Endometrium (tissue), 2 donors: ENCODE measurements at regions not wholly inside any gene's neighbourhood (a gene's known extent, or its start where the extent isn't known, plus 50 kb on each side); places are given as distances from the start of the nearest gene placed in this dataset.

Experiments
- FAIRE-seq: peaks from 2 replicates; lab custom pipeline; 2012; peaks lifted over from hg19 to GRCh38; lab: Jason Lieb, UNC
- donor health status: control.
- donor health status: control.

DNA sequence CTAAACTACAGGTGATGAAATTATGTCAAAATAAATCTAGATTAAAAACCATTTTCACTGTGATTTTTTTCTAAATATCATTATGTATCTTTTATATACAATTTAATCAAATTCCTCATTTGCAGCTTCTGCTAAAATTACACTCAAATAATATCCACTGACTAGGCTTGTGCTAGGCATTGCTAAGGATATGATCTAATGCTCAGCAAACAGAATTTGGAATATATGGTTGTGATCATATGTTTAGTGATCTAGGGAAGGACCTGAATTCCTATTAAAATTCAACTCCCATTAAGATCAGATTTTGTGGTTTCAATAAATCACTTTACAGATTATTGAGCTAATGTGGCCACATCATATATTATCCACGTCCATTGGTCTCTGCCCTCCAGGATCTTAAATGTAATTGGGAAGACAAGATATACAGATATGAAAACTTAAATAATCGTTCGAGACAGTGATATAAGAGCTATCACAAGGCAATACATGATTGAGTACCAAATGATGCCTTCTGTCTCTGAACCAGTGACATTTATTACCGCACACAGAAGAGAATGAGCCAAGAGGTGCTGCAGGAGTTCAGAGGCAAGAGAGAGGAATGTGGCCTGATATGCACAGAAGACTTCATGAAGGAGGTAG lies 206.0 kb upstream of the RPS6KA3 start:
- FAIRE-seq: no peak

DNA sequence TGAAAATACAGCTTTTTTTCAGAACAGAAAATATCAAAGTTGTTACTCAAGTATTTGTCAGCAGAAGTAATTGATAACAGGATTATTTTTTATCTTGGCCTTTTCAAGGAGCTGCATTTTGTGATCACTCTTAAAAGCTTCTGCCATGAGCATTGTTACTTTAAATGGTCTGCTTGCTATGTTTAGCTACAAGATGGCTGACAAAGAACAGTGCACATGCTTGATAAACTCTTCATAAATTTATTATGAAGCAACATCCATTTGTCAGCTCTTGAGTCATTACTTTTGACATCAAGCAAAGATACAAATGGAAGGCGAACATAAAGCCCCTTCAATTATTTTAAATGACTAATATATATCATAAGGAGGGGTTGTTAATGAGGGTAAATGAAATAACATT lies 205.4 kb upstream of the RPS6KA3 start:
- no peak for FAIRE-seq

DNA sequence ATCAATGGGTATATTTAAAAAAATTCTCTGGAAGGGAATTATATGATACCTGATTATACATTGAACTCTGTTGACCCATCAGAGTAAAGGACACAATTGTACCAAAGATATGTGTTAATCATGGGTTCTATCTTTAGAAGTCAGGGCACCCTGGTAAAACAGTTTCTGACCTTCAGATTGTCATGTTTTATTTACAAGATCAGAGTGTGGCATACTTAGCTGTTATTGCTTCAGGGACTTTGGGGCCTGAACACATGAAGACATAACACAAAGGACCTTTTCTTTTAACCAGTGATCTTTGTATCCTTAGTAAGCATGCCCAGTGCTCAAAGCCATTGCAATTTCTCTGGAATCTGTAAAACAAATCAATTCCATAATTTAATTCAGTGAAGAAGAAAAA lies 204.8 kb upstream of the RPS6KA3 start:
- FAIRE-seq: no peak

DNA sequence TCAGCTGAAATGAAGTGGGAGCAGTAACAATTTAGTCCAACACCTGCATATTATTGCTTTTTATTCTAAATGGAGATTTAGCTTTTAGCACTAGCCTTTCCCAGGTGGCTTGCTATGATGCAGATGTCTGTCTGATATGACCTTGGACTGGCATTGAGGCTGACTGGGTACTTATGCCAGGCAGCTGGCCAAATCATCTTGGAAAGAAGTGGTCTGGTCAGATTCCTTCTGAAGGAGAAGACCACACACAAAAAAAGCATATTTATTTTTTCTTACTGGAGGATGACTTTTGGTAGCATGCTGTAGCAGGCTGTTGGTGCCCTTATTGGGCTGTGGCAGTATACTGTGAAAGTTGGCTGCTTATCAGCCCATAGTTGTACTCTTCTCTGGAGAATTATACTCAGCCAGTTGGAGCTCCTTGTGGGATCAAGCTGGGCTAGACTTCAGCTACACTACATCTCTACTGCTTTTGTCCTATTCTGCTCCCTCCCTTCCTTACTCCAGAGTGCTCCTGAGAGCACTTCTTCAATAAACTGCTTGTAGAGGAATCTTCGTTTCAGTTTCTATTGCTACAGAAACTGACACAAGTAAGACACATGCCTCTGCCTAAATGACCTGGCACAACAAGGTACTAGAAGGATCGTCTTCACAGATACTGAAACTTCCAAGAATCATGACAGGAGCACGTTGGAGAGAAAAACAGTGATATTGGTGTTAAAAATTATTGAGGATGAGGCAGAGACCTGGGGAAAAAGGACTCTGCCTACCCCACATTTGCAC lies 196.8 kb upstream of the RPS6KA3 start:
- FAIRE-seq: no peak

DNA sequence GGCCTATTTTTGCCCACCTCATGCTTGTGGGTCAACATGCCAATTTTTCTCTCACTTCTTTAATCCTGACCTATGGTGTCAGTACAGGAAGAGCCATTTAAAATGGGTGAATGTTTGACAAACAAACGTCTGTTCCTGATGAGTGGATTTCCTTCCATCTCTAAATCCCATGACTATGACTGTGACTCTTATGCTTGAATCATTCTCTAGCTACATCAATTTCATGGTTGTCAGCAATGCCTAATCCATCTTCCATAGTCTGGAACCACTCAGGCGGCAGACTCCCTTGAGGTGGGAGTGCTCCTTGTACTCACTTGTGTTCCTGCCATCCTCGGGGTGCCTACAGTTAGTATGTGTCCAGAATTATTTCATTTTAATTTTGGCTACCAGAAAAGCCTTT lies 194.9 kb upstream of the RPS6KA3 start:
- no peak for FAIRE-seq

DNA sequence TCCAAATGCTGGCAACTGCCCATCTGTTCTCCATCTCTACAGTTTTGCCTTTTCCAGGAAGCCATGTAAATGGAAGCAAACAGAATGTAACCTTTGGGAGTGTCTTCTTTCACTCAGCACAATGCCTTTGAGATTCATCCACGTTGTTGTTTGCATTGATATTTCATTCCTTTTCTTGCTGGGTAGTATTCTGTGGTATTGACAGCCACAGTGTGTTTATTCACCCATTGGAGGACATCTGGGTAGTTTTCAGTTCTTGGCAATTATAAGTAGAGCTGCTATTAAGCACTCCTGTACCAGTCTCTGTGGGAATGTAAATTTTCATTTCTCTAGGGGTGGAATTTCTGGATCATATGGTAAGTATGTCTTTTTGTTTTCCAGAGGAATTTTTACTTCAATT lies 194.3 kb upstream of the RPS6KA3 start:
- FAIRE-seq: no peak

DNA sequence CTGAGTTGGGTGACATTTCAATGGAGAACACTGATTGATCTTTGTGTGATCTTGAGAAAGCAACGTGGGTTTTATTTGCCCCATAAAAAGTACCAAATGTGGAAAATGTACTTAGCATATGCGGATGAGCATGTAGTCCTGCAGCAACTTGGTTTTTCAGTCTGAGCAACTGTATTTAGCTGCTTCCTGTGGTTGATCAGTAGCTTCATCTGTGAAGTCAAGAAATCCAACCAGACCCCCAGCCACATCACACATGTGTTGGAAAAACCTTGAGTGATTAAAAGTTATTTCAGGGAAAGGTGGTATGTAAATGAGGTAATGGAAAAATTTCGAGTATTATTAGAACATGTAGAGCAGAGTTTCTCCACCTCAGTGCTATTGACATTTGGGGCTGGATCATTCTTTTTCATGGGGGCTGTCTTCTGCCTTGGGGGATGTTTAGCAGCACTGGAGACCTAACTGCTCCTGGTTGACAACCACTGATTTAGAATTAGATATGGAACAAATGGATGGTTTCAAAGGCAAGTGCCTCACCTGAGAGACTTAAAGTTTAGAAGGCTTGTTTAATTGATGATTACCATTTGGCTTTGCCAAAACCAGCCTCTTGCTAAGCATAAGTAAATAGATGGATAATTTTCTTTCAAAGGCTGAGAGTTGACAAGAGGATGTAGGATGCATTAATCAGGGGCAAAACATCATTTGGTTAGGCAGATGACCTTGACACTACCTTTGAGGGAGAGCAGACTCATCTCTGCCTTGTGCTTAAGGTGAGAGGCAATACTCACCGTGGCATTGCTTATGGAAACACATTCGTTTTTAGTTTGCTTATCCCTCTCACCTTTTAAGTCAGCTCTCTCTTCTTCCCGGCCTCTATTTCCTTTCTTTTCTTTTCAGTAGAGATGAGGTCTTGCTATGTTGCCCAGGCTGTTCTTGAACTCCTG lies 193.0 kb upstream of the RPS6KA3 start:
- no peak for FAIRE-seq

DNA sequence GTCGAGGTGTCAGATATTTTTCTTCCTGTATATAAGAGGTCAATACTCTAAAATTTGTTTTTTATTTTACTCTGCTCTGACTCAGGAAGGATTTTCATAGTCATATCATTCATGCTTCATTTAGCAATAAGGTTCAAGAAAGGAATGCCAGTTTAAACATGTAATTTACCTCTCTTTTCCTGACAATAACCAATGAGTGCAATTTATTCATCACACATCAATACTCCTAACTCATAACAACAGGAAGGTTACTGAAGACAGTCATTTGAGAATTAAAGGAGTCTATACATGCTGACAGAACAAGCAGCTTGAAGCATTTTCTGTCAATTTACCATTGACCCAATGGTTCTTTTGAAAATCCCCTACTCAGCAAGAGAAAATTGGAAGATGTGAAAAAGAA lies 190.3 kb upstream of the RPS6KA3 start:
- no peak for FAIRE-seq

DNA sequence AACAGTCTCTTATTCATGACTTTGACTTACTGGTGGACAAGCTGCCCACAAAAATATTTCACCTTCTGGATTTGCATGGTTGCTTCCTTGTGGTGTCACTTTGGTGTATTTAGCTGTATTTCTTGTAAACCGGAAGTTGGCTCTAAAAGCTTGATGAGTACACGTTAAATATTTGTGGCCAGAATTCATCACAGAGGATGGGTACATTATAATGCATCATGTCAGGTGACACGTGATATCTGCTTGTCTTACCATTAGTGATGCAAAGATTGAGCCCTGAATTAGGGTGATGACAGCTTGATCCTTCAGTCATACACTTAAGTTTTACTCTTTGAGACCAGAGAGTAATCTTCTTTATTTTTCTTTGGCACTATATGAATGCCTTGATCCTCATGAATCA lies 188.3 kb upstream of the RPS6KA3 start:
- FAIRE-seq: no peak

DNA sequence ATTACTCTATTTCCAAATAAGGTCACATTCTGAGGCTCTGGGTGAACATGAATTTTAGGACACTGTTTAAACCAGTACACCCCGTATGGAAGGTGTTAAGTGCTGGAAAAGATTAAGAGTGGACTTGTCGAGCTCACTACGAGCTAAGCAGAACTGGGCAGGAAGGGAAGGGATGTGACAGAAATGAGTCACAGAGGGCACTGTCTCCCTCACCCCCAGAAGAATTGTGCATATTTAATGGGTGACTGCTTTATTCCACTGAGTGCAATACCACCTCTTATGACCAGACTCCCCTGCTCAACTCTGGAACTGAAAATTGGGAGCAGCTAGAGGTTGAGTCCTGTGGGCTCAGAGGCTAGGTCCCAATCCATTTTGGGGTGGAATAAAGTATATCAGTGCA lies 187.4 kb upstream of the RPS6KA3 start:
- no peak for FAIRE-seq

DNA sequence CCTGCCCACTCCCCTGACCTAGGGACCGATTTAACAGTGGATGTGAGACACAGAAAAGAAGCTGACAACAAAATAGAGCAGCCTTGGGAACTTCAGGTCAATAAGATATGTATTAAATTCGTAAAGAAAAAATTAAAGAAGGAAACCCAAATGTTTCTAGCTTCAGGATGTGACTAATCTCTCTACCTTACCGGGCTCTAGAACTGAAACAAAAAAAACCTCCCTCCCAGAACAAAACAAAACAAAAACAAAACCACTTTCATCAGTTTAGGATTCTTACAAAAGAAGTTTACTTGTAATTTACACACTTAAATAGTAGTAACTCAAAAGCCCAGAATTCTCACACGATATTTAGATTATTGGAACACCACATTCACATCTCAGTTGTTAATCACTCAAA lies 185.8 kb upstream of the RPS6KA3 start:
- no peak for FAIRE-seq

DNA sequence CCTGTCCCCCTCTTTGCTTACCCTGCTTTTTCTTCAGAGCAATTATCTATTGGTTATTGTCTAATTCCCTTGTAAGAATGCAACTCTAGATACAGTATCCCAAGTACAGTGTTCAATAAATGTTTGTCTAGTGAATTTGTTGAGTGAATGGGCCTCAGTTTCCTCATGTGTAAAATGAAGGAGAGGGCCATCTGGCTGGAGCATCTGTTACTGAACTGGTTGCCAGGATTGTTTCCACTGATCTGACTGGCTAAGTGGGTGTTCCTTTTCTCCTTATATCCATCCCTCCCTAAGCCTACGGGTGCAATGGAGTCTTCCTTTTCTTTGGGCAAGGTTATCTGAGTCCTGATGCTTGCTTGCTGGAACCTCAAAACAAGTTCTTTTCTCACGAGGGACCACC lies 185.2 kb upstream of the RPS6KA3 start:
- no peak for FAIRE-seq

DNA sequence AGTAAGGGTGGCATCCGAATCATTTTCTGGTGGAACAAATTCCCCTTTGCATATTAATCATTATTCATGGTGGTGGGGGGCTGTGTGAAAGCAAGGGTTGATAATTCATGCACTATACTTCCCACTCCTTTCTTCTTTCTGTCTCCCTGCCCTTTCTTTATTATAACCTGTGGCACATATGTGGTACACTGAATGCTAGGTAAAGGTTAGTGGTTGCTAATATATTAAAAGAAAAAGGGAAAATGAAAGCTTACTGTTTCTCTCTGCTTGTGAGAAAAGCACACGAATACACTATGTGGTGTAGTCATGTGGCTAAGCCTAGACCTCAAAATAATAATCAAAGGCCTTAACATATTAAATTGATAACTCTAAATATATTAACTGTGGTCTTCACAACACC lies 178.4 kb upstream of the RPS6KA3 start:
- no peak for FAIRE-seq

DNA sequence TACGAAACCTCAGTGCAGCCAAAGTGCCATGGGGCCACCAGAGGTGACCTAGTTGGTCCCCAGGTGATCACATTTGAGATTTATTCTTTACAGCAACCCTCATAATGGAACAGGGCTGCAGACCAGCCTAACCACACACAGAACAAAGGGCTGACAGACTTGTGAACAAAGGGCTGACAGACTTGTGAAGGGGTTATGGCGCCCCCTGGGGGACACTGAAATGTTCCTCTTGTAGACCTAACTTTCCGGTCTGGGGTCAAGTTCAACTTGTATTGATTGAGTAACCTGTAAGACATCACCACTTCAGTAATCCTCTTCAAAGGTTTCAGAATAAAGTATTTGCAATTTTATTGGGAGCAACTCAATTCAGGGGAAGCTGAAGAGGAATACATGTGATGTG lies 175.9 kb upstream of the RPS6KA3 start:
- FAIRE-seq: no peak

DNA sequence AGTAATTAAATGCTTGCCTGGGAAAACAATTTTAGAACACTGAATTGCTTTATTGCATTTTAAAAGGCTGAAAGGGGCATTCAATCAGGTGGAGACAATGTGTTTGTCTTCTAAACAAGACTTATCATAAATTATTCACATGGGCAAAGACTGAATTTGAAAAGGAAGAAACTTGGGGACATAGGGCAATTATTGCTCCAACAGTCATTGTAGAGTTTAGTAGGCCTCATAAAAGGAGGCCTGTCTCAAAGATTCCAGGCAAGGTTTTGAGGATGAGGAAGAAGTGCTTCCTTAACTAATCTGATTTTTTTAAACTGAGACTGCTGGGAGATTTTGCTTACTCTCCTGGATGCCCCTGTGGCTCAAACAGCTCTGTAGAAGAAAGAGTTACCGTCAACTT lies 174.4 kb upstream of the RPS6KA3 start:
- FAIRE-seq: no peak

DNA sequence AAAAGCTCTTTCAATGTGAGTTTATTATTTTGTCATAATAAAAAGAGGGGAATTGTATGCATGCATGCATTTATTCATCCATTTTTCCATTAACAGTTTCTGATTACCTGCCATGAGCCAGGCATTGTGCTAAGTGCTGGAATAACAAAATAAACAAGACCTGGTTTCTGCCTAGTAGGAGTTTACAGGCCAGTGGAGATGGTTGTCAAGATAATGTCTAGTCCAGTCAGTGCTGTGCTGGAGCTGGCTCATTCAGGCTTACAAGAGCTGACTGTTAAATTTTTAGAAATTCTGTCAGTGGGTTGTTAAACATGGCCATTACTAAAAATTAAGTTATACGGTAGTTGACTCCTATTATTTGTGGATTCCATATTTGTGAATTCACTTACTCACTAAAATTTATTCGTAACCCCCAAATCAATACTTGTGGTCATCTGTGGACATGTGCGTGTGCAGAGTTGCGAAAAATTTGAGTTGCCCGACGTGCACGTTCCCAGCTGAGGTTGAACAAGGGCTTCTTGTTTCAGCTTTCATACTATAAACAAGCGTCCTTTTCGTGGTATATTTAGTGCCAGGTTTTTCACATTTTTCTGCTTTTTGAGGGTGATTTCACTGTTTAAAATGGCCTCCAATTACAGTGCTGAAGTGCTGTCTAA lies 172.3 kb upstream of the RPS6KA3 start:
- no peak for FAIRE-seq

DNA sequence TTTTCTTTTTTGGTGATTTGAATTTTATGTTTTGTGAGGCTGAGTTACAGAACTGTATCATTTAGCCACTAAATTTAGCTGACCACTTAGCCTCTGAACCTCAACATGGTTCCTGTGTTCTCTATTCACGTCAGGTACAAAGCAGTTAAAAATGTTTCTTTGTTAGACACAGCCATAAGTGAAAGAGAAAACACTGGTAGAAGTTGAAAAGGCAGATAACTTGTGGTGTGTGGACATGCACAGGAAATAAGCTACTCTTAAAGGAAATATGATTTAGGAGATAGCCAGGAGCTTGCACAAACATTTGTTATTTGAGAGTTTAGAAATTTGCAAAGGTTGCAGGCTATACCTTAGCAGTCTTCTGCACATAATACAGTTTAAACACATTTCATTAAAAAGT lies 171.0 kb upstream of the RPS6KA3 start:
- FAIRE-seq: no peak

DNA sequence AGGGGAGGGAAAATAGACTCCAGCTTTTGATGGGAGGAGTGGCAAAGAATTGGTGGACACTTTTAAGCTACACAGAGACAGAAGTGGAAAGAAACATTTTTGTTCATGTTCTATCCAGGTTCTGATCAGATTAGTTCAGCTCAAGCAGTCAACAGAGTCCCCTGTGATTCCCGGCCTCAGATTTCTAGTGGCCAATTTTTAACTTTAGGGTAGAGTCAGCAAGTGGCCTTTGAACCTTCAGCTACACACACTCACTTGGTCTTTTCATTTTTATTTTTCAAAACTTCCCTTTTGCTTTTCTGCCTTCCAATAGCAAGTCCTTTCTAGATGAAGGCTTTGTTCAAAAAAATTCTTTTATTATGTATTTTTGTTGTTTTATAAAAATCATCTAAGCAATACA lies 169.2 kb upstream of the RPS6KA3 start:
- FAIRE-seq: no peak

DNA sequence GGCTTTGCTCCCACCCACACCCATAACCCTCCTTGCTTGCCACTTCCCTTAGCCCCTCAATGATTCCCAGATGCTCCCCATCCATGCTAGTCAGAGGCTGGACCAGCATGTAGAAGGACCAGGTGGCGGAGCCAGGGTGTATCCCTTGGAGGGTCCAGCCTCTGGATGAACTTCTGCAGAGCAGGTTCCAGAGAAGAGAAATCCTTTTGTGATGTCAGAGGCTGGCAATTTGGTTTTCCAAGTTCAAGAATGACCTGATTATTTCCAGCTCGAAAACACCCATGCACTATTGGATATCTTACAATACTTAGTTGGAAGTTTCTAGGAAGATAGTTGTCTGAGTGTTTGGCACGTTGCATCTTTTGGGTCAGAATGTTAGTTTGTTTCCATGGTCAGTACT lies 168.3 kb upstream of the RPS6KA3 start:
- no peak for FAIRE-seq

DNA sequence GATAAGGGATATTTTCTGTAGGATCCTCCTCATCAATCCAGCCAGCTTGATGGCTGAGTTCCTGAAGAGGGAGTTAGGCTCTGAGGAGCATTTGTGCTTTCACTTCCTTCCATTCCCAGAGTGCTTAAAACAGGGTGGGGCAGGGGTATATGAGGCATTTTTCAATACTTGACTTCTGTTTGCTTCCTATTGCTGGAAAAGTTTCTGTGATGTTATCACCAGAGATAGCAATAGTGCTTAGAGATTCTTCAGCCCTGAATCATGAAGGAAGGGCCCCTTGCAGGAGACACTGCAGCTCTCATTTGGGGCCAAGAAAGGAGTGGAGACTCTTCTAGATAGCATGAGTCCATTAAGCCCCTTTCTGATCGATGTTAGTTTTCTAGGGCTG lies 166.7 kb upstream of the RPS6KA3 start:
- FAIRE-seq: no peak

DNA sequence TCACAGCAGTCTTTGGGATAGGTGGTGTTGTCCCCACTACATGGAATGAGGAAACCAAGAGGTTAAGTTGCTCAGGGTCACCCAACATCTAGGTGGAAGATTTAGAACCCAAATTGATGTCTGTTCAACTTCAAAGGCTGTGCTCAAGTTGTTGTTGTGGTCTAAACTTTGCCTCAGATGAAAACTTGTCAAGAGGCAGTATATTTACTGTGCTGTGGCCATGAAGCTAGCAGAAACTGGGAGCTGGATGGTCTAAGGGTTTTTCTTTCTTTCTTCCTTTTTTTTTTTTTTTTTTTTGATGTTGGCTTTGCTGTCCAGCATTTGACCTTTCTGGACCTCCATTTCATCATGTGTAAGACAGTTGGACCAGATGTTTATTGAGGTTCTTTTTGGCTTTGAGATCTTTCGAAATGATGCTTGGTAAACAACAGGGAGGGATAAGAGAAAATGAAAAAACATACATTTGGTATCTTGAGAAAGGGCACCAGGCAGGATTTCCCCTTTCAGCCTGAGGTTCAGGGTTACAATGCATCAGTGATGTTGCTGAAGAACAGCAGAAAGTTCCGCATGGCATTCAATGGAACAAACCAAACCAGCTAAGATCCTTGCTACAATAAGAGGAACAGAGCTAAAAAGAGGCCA lies 166.2 kb upstream of the RPS6KA3 start:
- FAIRE-seq: no peak

DNA sequence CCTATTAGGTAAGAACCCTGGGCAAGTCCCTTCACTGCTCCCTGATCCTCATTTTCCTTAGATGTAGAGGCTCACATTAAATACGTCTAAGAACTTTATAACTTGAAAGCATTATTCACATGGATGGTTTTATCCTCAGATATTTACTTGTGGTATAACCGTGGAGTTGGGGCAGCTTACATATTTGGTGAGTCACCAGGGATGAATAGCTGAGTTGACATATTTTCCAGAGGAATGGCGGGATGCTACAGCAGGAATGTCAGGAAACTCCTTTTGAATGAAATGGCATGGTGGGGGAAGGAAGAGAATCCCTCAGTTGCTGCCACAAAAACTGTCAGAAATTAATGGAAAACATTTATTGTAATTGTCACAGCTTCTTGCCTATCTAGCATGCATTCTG lies 165.3 kb upstream of the RPS6KA3 start:
- FAIRE-seq: no peak
